ENCODE measurements at regions not wholly inside any gene's neighbourhood (a gene's known extent, or its start where the extent isn't known, plus 50 kb on each side); places are given as distances from the start of the nearest gene placed in this dataset.

- DNase-seq (ENCODE audit: low spot score): no peak
- Histone ChIP-seq H3K4me1 (ENCODE audit: insufficient read depth, low read length, poor library complexity, severe bottlenecking) (no peaks in the 10 kb centered on the region), H3K27ac (ENCODE audit: low read depth, low read length, poor library complexity, severe bottlenecking) (no peak overlapping the region), H3K9me2 (ENCODE audit: insufficient read depth, low read length) (no peaks in the 10 kb centered on the region), H3K4me3 (ENCODE audit: low read depth, low read length, poor library complexity, severe bottlenecking) (no peak overlapping the region), H2AFZ (ENCODE audit: low read length) (no peak overlapping the region), H4K20me1 (ENCODE audit: insufficient read depth, low read length) (no peaks in the 10 kb centered on the region), H3K9me3 (ENCODE audit: low read length) (no peaks in the 10 kb centered on the region), H3K79me2 (ENCODE audit: insufficient read depth, low read depth, low read length) (no peaks in the 10 kb centered on the region), H3K4me2 (ENCODE audit: low read length) (no peak overlapping the region), H3K36me3 (ENCODE audit: insufficient read depth, low read length) (no peaks in the 10 kb centered on the region)
- intact Hi-C loops (cut with micrococcal nuclease; ENCODE audit: unreplicated experiment): no loop called here
- TF ChIP-seq EZH2phosphoT487 (IDR thresholded peaks at IDR 0.05; ENCODE audit: borderline replicate concordance, low read depth, low read length) (no peak), CTCF (conservative IDR thresholded peaks at IDR 0.05; ENCODE audit: low read length) (no peak)
- POLR2A ChIA-PET: interaction anchor here (0.6 kb wide), 1 partner anchor 19 kb away, joined by 5 read pairs; no protein-coding TSS in a partner anchor
- no TSS peak for BruUV-seq (replicated peaks)
- CTCF ChIA-PET (ENCODE audit: unreplicated experiment): no interaction called here
Observed at GRCh38 chr2:34734662-34735061, 1135.6 kb upstream of the FAM98A start.

- H3K4me3 ChIP-seq (ENCODE audit: low read depth, low read length, poor library complexity, severe bottlenecking): no peak overlapping the region
- CTCF ChIA-PET (ENCODE audit: unreplicated experiment): no interaction called here
Observed at GRCh38 chr2:34734042-34734441, 1134.9 kb upstream of the FAM98A start.

More at GRCh38 chr2:34734042-34734441, 1134.9 kb upstream of the FAM98A start:
- DNase-seq (ENCODE audit: low spot score): no peak
- H3K9me3 ChIP-seq (ENCODE audit: low read length): no peaks in the 10 kb centered on the region
- no peak overlapping the region for H3K27ac ChIP-seq (ENCODE audit: low read depth, low read length, poor library complexity, severe bottlenecking)
- BruUV-seq (replicated peaks): no TSS peak
- H2AFZ ChIP-seq (ENCODE audit: low read length): no peak overlapping the region
- POLR2A ChIA-PET: interaction anchor here (0.9 kb wide), 1 partner anchor 12 kb away, joined by 3 read pairs; no protein-coding TSS in a partner anchor
- no peaks in the 10 kb centered on the region for H3K36me3 ChIP-seq (ENCODE audit: insufficient read depth, low read length)
- H3K4me1 ChIP-seq (ENCODE audit: insufficient read depth, low read length, poor library complexity, severe bottlenecking): no peaks in the 10 kb centered on the region
- TF ChIP-seq EZH2phosphoT487 (IDR thresholded peaks at IDR 0.05; ENCODE audit: borderline replicate concordance, low read depth, low read length) (no peak), CTCF (conservative IDR thresholded peaks at IDR 0.05; ENCODE audit: low read length) (no peak)
- intact Hi-C loops (cut with micrococcal nuclease; ENCODE audit: unreplicated experiment): no loop called here
- no peaks in the 10 kb centered on the region for H4K20me1 ChIP-seq (ENCODE audit: insufficient read depth, low read length)
- no peaks in the 10 kb centered on the region for H3K9me2 ChIP-seq (ENCODE audit: insufficient read depth, low read length)
- H3K79me2 ChIP-seq (ENCODE audit: insufficient read depth, low read depth, low read length): no peaks in the 10 kb centered on the region
- no peak overlapping the region for H3K4me2 ChIP-seq (ENCODE audit: low read length)

Measured in OCI-LY7 (cell line).